GM12873 (cell line): ENCODE measurements at regions not wholly inside any gene's neighbourhood (a gene's known extent, or its start where the extent isn't known, plus 50 kb on each side); places are given as distances from the start of the nearest gene placed in this dataset.

ENCODE experiments used
- TF ChIP-seq, protein P1 (sequence below): IDR thresholded peaks from 2 replicates; pipeline ENCODE4 v1.5.1; 2012; ENCODE audit warnings: low read depth, mild to moderate bottlenecking, moderate library complexity, low read length, control low read depth; ENCODE audit not compliant: insufficient read depth; ENCODE audit errors: missing control alignments

DNA sequence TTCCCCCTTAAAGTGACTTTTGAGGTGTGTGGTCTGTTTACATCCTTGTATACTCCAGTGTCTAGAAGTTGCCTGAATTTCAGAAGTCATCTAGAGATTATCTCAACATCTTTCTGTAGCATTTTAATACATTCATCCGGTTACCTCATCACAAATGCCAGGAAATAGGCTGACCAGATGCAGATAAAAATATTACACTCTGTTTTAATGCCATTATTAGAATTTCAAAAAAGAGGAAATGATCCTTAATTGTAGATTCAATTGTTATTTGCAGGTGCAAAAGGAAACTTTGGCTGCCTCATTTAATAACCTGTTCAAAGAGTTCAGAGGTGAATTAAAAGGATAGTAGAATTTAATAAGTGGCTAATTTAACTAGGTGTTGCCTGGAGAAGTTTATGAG, 290.9 kb downstream of the C3orf38 start:
- TF ChIP-seq, protein P1, sequence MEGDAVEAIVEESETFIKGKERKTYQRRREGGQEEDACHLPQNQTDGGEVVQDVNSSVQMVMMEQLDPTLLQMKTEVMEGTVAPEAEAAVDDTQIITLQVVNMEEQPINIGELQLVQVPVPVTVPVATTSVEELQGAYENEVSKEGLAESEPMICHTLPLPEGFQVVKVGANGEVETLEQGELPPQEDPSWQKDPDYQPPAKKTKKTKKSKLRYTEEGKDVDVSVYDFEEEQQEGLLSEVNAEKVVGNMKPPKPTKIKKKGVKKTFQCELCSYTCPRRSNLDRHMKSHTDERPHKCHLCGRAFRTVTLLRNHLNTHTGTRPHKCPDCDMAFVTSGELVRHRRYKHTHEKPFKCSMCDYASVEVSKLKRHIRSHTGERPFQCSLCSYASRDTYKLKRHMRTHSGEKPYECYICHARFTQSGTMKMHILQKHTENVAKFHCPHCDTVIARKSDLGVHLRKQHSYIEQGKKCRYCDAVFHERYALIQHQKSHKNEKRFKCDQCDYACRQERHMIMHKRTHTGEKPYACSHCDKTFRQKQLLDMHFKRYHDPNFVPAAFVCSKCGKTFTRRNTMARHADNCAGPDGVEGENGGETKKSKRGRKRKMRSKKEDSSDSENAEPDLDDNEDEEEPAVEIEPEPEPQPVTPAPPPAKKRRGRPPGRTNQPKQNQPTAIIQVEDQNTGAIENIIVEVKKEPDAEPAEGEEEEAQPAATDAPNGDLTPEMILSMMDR = no peak

DNA sequence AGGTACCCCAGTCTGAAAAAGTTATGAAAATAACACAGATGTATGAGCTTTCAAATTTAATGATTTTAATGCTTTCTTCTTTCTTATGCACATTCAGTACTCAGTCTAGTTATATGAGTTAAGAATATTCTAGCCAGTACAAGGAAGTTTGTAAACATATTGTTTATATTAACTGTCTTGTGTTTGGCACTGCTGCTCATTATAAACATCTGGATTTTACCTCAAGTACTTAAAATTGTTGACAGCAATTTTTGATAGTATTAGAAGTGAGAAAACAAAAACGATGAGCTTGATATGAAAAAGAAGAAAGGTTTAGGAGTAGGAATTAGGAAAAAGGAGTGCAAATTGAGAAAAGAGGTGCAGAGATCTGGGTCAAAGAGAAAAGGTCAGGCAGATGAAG, 293.3 kb downstream of the C3orf38 start:
- TF ChIP-seq, protein P1 = no peak

DNA sequence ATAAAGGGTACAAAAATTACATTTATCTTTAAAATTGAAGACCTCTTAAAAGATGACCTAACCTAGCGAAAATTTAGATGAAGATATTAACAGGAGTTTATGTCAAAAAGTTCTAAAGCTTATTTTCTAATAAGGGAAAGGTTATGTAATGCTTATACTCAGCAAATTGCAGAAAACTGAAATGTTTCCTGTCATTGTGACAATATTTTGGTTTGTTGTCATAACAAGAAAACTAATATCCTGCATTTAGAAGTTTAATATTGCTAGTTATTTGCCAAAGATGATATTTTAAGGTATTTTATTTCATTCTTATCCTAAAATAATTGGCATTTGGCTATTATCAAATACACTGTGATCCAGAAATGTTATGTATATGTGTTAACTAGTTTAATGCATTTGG, 294.5 kb downstream of the C3orf38 start:
- TF ChIP-seq, protein P1 = no peak

DNA sequence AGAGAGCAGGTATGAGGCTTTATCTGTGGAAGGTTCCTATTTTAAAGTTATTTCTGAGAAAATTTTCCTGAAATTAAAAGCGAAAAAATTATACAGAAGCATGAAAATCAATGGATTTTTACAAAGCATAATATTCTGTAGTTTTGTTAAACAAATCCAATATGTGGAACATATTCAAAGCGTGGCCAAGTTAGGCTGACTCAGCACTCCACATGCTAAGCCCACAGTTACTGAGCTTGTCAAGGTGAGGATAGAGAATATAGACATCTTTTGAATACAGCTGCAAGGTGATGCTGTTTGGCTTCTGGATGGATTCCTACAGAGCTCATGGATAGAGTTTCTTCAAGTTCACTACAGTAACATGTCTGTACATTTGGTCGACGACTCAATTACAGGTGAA, 302.5 kb downstream of the C3orf38 start:
- TF ChIP-seq, protein P1 = no peak

DNA sequence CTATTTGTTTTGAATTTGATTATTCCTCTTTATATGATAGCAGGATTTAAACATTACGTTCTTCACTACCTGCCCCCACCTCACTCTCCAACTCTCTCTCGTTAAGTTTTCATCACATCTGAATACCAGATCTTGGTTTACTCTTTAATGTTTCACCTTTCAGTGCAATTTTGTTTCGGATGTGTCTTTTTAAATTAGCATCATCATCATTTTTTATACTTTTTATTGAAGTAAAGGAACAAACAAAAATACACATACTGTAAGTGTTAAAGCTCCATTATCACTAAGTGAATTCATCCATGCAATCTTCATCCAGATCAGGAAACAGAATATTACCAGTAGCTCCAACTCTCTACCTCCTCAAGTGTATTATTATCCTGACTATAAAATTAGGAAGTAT, 310.6 kb downstream of the C3orf38 start:
- TF ChIP-seq, protein P1 = no peak

DNA sequence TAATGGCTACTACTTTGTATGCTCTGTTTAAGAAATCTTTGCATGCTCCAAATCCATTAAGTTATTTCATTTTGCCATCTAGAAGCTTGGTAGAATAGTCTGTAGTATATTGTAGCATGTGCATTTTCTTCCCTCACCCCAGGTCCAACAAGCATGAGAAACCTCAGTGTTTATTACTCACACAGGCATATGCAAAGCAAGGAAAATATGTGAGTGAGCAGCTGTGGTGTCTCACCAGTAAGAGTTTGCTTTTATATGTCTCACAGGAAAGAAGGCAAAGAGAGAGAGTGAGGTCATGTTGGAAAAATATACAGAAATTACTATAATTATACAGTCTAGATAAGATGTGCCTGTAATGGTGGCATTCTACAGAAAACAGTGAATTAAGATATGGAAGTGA, 312.5 kb downstream of the C3orf38 start:
- TF ChIP-seq, protein P1 = no peak

DNA sequence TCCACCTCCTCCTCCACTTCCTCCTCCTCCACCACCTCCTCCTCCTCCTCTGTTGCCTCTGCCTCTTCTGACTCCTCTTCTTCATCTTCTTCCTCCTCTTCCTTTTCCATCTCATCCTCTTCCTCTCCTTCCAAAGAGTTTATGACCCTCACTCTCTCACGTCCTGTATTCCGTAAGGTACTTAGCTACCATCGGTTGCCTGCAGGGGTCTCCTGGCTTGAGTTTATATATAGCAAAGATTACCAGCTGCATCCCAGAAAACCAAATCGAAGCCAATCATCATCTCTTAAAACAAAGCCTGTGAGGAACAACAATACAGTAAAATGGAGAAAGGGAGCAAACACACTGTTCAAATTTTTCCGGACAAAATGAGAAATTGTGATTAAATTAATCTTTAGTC, 317.4 kb downstream of the C3orf38 start:
- TF ChIP-seq, protein P1 = no peak

DNA sequence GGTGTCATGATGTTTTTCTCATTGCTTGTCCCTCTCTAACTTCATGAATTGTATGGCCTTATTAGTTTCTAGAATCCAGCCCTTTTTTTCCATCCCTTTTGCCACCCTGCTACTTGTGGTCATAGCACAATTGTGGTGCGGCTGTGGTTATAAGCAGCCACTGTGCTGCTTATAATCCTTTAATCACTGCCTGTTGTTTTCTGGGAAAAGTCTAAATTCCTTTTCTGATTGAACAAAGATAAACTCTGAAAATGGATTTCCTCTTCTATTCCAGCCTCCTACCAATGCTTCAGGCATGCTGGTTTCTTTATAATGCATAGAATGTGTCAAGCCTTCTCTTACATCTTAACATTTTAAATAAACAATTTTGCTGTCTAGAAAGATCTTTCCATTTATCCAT, 319.5 kb downstream of the C3orf38 start:
- TF ChIP-seq, protein P1 = no peak
